Ascending aorta (tissue), 2 donors: ENCODE measurements at regions not wholly inside any gene's neighbourhood (a gene's known extent, or its start where the extent isn't known, plus 50 kb on each side); places are given as distances from the start of the nearest gene placed in this dataset.

Experiments
- DNase-seq, 2 donors: peaks; one replicate each; pipeline ENCODE4 v3.0.0-alpha.2; 2019; ENCODE audit warnings: low spot score in 2 of 2
- H3K27ac ChIP-seq, 2 donors: fragments of 200-600 bp; sonication (generic); one replicate each; pipeline ENCODE4 v1.5.1; 2016 to 2017; ENCODE audit warnings: mild to moderate bottlenecking in 1 of 2
- H3K27me3 ChIP-seq: fragments of 200-600 bp; sonication (generic); one replicate; pipeline ENCODE4 v1.5.1; 2017
- H3K36me3 ChIP-seq, 2 donors: fragments of 200-600 bp; sonication (generic); one replicate each; pipeline ENCODE4 v1.5.1; 2016
- H3K4me1 ChIP-seq, 2 donors: fragments of 200-600 bp; sonication (generic); one replicate each; pipeline ENCODE4 v1.5.1; 2016 to 2017; ENCODE audit warnings: mild to moderate bottlenecking in 1 of 2
- H3K4me3 ChIP-seq, 2 donors: fragments of 200-600 bp; sonication (generic); one replicate each; pipeline ENCODE4 v1.5.1; 2016 to 2017; ENCODE audit warnings: mild to moderate bottlenecking in 1 of 2
- H3K9me3 ChIP-seq, 2 donors: fragments of 200-600 bp; sonication (generic); one replicate each; pipeline ENCODE4 v1.5.1; 2016
- CTCF ChIP-seq, 3 experiments: fragments of 200-600 bp in 2 of 3; fragments of 450-650 bp in 1 of 3; sonication (generic) in 2 of 3; IDR thresholded peaks; one replicate each; pipeline ENCODE4 v1.5.1; 2016 to 2019; ENCODE audit warnings: antibody characterized with exemption in 3 of 3, mild to moderate bottlenecking in 1 of 3, moderate library complexity in 1 of 3
- intact Hi-C: fragments of 100-400 bp; cut with DNase I; formaldehyde crosslinking; loops from one replicate; pipeline ENCODE4 v1.15.1; 2023

GRCh38 chr2:136331226-136331625 lies 213.3 kb upstream of the CXCR4 start:
- intact Hi-C loops: no loop called here
- Histone ChIP-seq H3K36me3 (no peaks in the 10 kb centered on the region), H3K4me1 (no peaks in the 10 kb centered on the region), H3K27me3 (no peaks in the 10 kb centered on the region), H3K27ac (no peak overlapping the region), H3K9me3 (no peaks in the 10 kb centered on the region), H3K4me3 (no peak overlapping the region)
- no peak for DNase-seq
- TF ChIP-seq CTCF (IDR thresholded peaks at IDR 0.05): no peak

- no peak for DNase-seq
- no peaks in the 10 kb centered on the region for H3K4me1 ChIP-seq
- H3K9me3 ChIP-seq: no peaks in the 10 kb centered on the region
- no peak for TF ChIP-seq CTCF (IDR thresholded peaks at IDR 0.05)
- intact Hi-C loops: no loop called here
- no peak overlapping the region for H3K27ac ChIP-seq
- no peak overlapping the region for H3K4me3 ChIP-seq
- no peaks in the 10 kb centered on the region for H3K36me3 ChIP-seq
- no peaks in the 10 kb centered on the region for H3K27me3 ChIP-seq
These were observed 210.4 kb upstream of the CXCR4 start for GRCh38 chr2:136328207-136328795.

- H3K36me3 ChIP-seq: no peaks in the 10 kb centered on the region
- no peak overlapping the region for H3K4me3 ChIP-seq
- intact Hi-C loops: no loop called here
- no peaks in the 10 kb centered on the region for H3K27me3 ChIP-seq
- H3K27ac ChIP-seq: no peak overlapping the region
- no peak for TF ChIP-seq CTCF (IDR thresholded peaks at IDR 0.05)
- DNase-seq: peak; percentile 27 to 66
- H3K9me3 ChIP-seq: no peaks in the 10 kb centered on the region
- no peaks in the 10 kb centered on the region for H3K4me1 ChIP-seq
These were observed 209.4 kb upstream of the CXCR4 start for GRCh38 chr2:136327162-136327852.

GRCh38 chr2:136325844-136326331 lies 207.9 kb upstream of the CXCR4 start:
- Histone ChIP-seq H3K9me3 (no peaks in the 10 kb centered on the region), H3K27me3 (no peaks in the 10 kb centered on the region), H3K27ac (no peak overlapping the region), H3K36me3 (no peaks in the 10 kb centered on the region), H3K4me3 (no peak overlapping the region), H3K4me1 (no peaks in the 10 kb centered on the region)
- DNase-seq: no peak
- TF ChIP-seq CTCF (IDR thresholded peaks at IDR 0.05): no peak
- intact Hi-C loops: no loop called here

- H3K27ac ChIP-seq: no peak overlapping the region
- TF ChIP-seq CTCF (IDR thresholded peaks at IDR 0.05): no peak
These were observed 207.0 kb upstream of the CXCR4 start for GRCh38 chr2:136324966-136325365.

More at GRCh38 chr2:136324966-136325365, 207.0 kb upstream of the CXCR4 start:
- Histone ChIP-seq H3K9me3 (no peaks in the 10 kb centered on the region), H3K4me1 (no peaks in the 10 kb centered on the region), H3K4me3 (no peak overlapping the region), H3K27me3 (no peaks in the 10 kb centered on the region), H3K36me3 (no peaks in the 10 kb centered on the region)
- no peak for DNase-seq
- intact Hi-C loops: no loop called here
